ENCODE measurements at regions not wholly inside any gene's neighbourhood (a gene's known extent, or its start where the extent isn't known, plus 50 kb on each side); places are given as distances from the start of the nearest gene placed in this dataset.

- no peak for TF ChIP-seq CTCF (IDR thresholded peaks at IDR 0.05; ENCODE audit: insufficient read depth, low read length, poor library complexity, severe bottlenecking)
Observed at GRCh38 chr10:128734734-128735133, 608.5 kb upstream of the MKI67 start.

GRCh38 chr10:128735996-128736395 lies 609.8 kb upstream of the MKI67 start:
- no peak for TF ChIP-seq CTCF (IDR thresholded peaks at IDR 0.05; ENCODE audit: insufficient read depth, low read length, poor library complexity, severe bottlenecking)
- Histone ChIP-seq H3K27me3 (replicated peaks; ENCODE audit: control insufficient read depth, insufficient read depth, low read length) (no peaks in the 10 kb centered on the region), H3K36me3 (ENCODE audit: control insufficient read depth, insufficient read depth, low read length) (no peaks in the 10 kb centered on the region), H3K4me3 (replicated peaks; ENCODE audit: low read depth, low read length) (no peak overlapping the region)
- no peak for DNase-seq (ENCODE audit: extremely low read depth, insufficient read length)

More at GRCh38 chr10:128734734-128735133, 608.5 kb upstream of the MKI67 start:
- DNase-seq (ENCODE audit: extremely low read depth, insufficient read length), result no peak
- Histone ChIP-seq H3K36me3 (ENCODE audit: control insufficient read depth, insufficient read depth, low read length) (no peaks in the 10 kb centered on the region), H3K27me3 (replicated peaks; ENCODE audit: control insufficient read depth, insufficient read depth, low read length) (no peaks in the 10 kb centered on the region), H3K4me3 (replicated peaks; ENCODE audit: low read depth, low read length) (no peak overlapping the region)

- no peak for DNase-seq (ENCODE audit: extremely low read depth, insufficient read length)
- H3K27me3 ChIP-seq (replicated peaks; ENCODE audit: control insufficient read depth, insufficient read depth, low read length), result no peaks in the 10 kb centered on the region
- no peak for TF ChIP-seq CTCF (IDR thresholded peaks at IDR 0.05; ENCODE audit: insufficient read depth, low read length, poor library complexity, severe bottlenecking)
- no peaks in the 10 kb centered on the region for H3K36me3 ChIP-seq (ENCODE audit: control insufficient read depth, insufficient read depth, low read length)
- H3K4me3 ChIP-seq (replicated peaks; ENCODE audit: low read depth, low read length), result no peak overlapping the region
Observed at GRCh38 chr10:128738386-128738915, 612.2 kb upstream of the MKI67 start.

GRCh38 chr10:128739930-128740329 lies 613.7 kb upstream of the MKI67 start:
- no peaks in the 10 kb centered on the region for H3K36me3 ChIP-seq (ENCODE audit: control insufficient read depth, insufficient read depth, low read length)
- H3K4me3 ChIP-seq (replicated peaks; ENCODE audit: low read depth, low read length), result no peak overlapping the region
- TF ChIP-seq CTCF (IDR thresholded peaks at IDR 0.05; ENCODE audit: insufficient read depth, low read length, poor library complexity, severe bottlenecking), result no peak
- no peaks in the 10 kb centered on the region for H3K27me3 ChIP-seq (replicated peaks; ENCODE audit: control insufficient read depth, insufficient read depth, low read length)
- no peak for DNase-seq (ENCODE audit: extremely low read depth, insufficient read length)

GRCh38 chr10:128741180-128741579 lies 615.0 kb upstream of the MKI67 start:
- DNase-seq (ENCODE audit: extremely low read depth, insufficient read length), result no peak
- Histone ChIP-seq H3K4me3 (replicated peaks; ENCODE audit: low read depth, low read length) (no peak overlapping the region), H3K27me3 (replicated peaks; ENCODE audit: control insufficient read depth, insufficient read depth, low read length) (no peaks in the 10 kb centered on the region), H3K36me3 (ENCODE audit: control insufficient read depth, insufficient read depth, low read length) (no peaks in the 10 kb centered on the region)
- no peak for TF ChIP-seq CTCF (IDR thresholded peaks at IDR 0.05; ENCODE audit: insufficient read depth, low read length, poor library complexity, severe bottlenecking)

- no peak for TF ChIP-seq CTCF (IDR thresholded peaks at IDR 0.05; ENCODE audit: insufficient read depth, low read length, poor library complexity, severe bottlenecking)
- Histone ChIP-seq H3K27me3 (replicated peaks; ENCODE audit: control insufficient read depth, insufficient read depth, low read length) (no peaks in the 10 kb centered on the region), H3K36me3 (ENCODE audit: control insufficient read depth, insufficient read depth, low read length) (no peaks in the 10 kb centered on the region), H3K4me3 (replicated peaks; ENCODE audit: low read depth, low read length) (no peak overlapping the region)
- no peak for DNase-seq (ENCODE audit: extremely low read depth, insufficient read length)
Observed at GRCh38 chr10:128741680-128742079, 615.5 kb upstream of the MKI67 start.

All from GM06990 (cell line).